OCI-LY1 (cell line): ENCODE measurements at regions not wholly inside any gene's neighbourhood (a gene's known extent, or its start where the extent isn't known, plus 50 kb on each side); places are given as distances from the start of the nearest gene placed in this dataset.

ENCODE experiments used
- H2AFZ ChIP-seq: fragments of 200-600 bp; sonication (generic), shearing (Covaris generic); 2 replicates; pipeline ENCODE4 v1.6.0; 2014; ENCODE audit warnings: antibody characterized with exemption, mild to moderate bottlenecking, low read length
- H3F3A ChIP-seq: fragments of 200-600 bp; sonication (generic), shearing (Covaris generic); 2 replicates; pipeline ENCODE4 v1.6.0; 2014; ENCODE audit warnings: mild to moderate bottlenecking, antibody characterized with exemption, low read length, moderate library complexity; ENCODE audit not compliant: insufficient read depth
- H3K27ac ChIP-seq: fragments of 200-600 bp; sonication (generic); 2 replicates; pipeline ENCODE4 v1.5.1; 2014; ENCODE audit warnings: low read length, mixed run types, mild to moderate bottlenecking, low read depth; ENCODE audit not compliant: poor library complexity, severe bottlenecking
- H3K27me3 ChIP-seq: fragments of 200-600 bp; sonication (generic); 2 replicates; pipeline ENCODE4 v1.6.0; 2014; ENCODE audit warnings: antibody characterized with exemption, mild to moderate bottlenecking, low read length, moderate library complexity; ENCODE audit not compliant: insufficient read depth
- H3K36me3 ChIP-seq: fragments of 200-600 bp; sonication (generic); 2 replicates; pipeline ENCODE4 v1.6.1; 2014; ENCODE audit warnings: mild to moderate bottlenecking, antibody characterized with exemption, low read length, moderate library complexity, mixed read lengths; ENCODE audit not compliant: insufficient read depth
- H3K4me1 ChIP-seq: fragments of 200-600 bp; sonication (generic); 2 replicates; pipeline ENCODE4 v1.5.1; 2014; ENCODE audit warnings: mild to moderate bottlenecking, low read length, moderate library complexity; ENCODE audit not compliant: insufficient read depth, severe bottlenecking
- H3K4me2 ChIP-seq: fragments of 200-600 bp; sonication (generic), shearing (Covaris generic); 2 replicates; pipeline ENCODE4 v1.6.1; 2014; ENCODE audit warnings: low read length
- H3K4me3 ChIP-seq: fragments of 200-600 bp; sonication (generic); 2 replicates; pipeline ENCODE4 v1.5.1; 2014; ENCODE audit warnings: low read length, low read depth, mild to moderate bottlenecking, mixed read lengths; ENCODE audit not compliant: poor library complexity, severe bottlenecking
- H3K79me2 ChIP-seq: fragments of 200-600 bp; shearing (Covaris generic); 2 replicates; pipeline ENCODE4 v1.6.1; 2016; ENCODE audit warnings: mixed run types, low read length, mixed read lengths; ENCODE audit not compliant: insufficient read depth
- H3K9ac ChIP-seq: fragments of 200-600 bp; sonication (generic), shearing (Covaris generic); 2 replicates; pipeline ENCODE4 v1.6.1; 2014; ENCODE audit warnings: mild to moderate bottlenecking, low read length, mixed read lengths
- H3K9me2 ChIP-seq: fragments of 200-600 bp; sonication (generic), shearing (Covaris generic); 2 replicates; pipeline ENCODE4 v1.6.1; 2014; ENCODE audit warnings: low read depth, mild to moderate bottlenecking, low read length, mixed read lengths
- H3K9me3 ChIP-seq: fragments of 200-600 bp; shearing (Covaris generic); 2 replicates; pipeline ENCODE4 v1.6.1; 2014; ENCODE audit warnings: low read length, mixed read lengths
- H4K20me1 ChIP-seq: fragments of 200-600 bp; sonication (generic), shearing (Covaris generic); 2 replicates; pipeline ENCODE4 v1.6.0; 2016; ENCODE audit warnings: mild to moderate bottlenecking, low read length; ENCODE audit not compliant: insufficient read depth
- CTCF ChIP-seq: fragments of 200-600 bp; sonication (generic), shearing (Covaris generic); IDR thresholded peaks from 2 replicates; pipeline ENCODE4 v1.5.1; 2017; ENCODE audit warnings: mild to moderate bottlenecking, antibody characterized with exemption, low read length, moderate library complexity, mixed read lengths
- EZH2 ChIP-seq: fragments of 200-600 bp; sonication (generic), shearing (Covaris generic); IDR thresholded peaks from 2 replicates; pipeline ENCODE4 v1.8.0; 2017; ENCODE audit warnings: borderline replicate concordance, mixed run types, mild to moderate bottlenecking, antibody characterized with exemption, low read length, moderate library complexity, mixed read lengths

GRCh38 chr13:81018936-81019335, 678.0 kb upstream of the SPRY2 start:
- no peak overlapping the region for H3K4me2 ChIP-seq
- H4K20me1 ChIP-seq: no peaks in the 10 kb centered on the region
- no peaks in the 10 kb centered on the region for H3K4me1 ChIP-seq
- no peak overlapping the region for H3K9ac ChIP-seq
- no peaks in the 10 kb centered on the region for H3K79me2 ChIP-seq
- TF ChIP-seq EZH2 (no peak), CTCF (no peak)
- H3K9me3 ChIP-seq: no peaks in the 10 kb centered on the region
- H3K27ac ChIP-seq: no peak overlapping the region
- no peak overlapping the region for H3K4me3 ChIP-seq
- H3K27me3 ChIP-seq: no peaks in the 10 kb centered on the region
- H3K36me3 ChIP-seq: no peaks in the 10 kb centered on the region
- H3K9me2 ChIP-seq: no peaks in the 10 kb centered on the region
- H3F3A ChIP-seq: no peaks in the 10 kb centered on the region
- no peak overlapping the region for H2AFZ ChIP-seq

GRCh38 chr13:81017513-81018152, 676.7 kb upstream of the SPRY2 start:
- no peak overlapping the region for H3K9ac ChIP-seq
- TF ChIP-seq EZH2 (no peak), CTCF (peak; percentile 76)
- no peaks in the 10 kb centered on the region for H3K27me3 ChIP-seq
- no peaks in the 10 kb centered on the region for H3K36me3 ChIP-seq
- H3K9me3 ChIP-seq: no peaks in the 10 kb centered on the region
- no peak overlapping the region for H3K4me3 ChIP-seq
- no peaks in the 10 kb centered on the region for H3K4me1 ChIP-seq
- H3F3A ChIP-seq: no peaks in the 10 kb centered on the region
- H4K20me1 ChIP-seq: no peaks in the 10 kb centered on the region
- no peaks in the 10 kb centered on the region for H3K79me2 ChIP-seq
- H2AFZ ChIP-seq: no peak overlapping the region
- H3K9me2 ChIP-seq: no peaks in the 10 kb centered on the region
- no peak overlapping the region for H3K27ac ChIP-seq
- no peak overlapping the region for H3K4me2 ChIP-seq

GRCh38 chr13:81012031-81012430, 671.1 kb upstream of the SPRY2 start:
- H3K9me3 ChIP-seq: no peaks in the 10 kb centered on the region
- H3F3A ChIP-seq: no peaks in the 10 kb centered on the region
- H3K36me3 ChIP-seq: no peaks in the 10 kb centered on the region

More at GRCh38 chr13:81012031-81012430, 671.1 kb upstream of the SPRY2 start:
- no peak for TF ChIP-seq EZH2
- TF ChIP-seq CTCF: peak; percentile 20; the same call in 1 of the 2 replicates
- Histone ChIP-seq H3K79me2 (no peaks in the 10 kb centered on the region), H4K20me1 (no peaks in the 10 kb centered on the region), H3K9me2 (no peaks in the 10 kb centered on the region), H3K4me2 (no peak overlapping the region), H2AFZ (no peak overlapping the region), H3K9ac (no peak overlapping the region), H3K4me1 (no peaks in the 10 kb centered on the region), H3K4me3 (no peak overlapping the region), H3K27me3 (no peaks in the 10 kb centered on the region), H3K27ac (no peak overlapping the region)
